GM21381 (cell line): ENCODE measurements at regions not wholly inside any gene's neighbourhood (a gene's known extent, or its start where the extent isn't known, plus 50 kb on each side); places are given as distances from the start of the nearest gene placed in this dataset.
"Not testable (repeated sequence)": the region's sequence is repeated elsewhere in the genome, so short reads cannot be mapped to it uniquely, and the experiment has no call there.

Experiments
- ATAC-seq: cut with Tn5 transposase; IDR thresholded peaks from one replicate; pipeline ENCODE4 v1.9.1; 2021; ENCODE audit warnings: mild to moderate bottlenecking, moderate library complexity; ENCODE audit not compliant: unreplicated experiment

- ATAC-seq: no peak
Measured at GRCh38 chr6:167208819-167209576, 51.2 kb upstream of the GPR31 start.

GRCh38 chr6:167209577-167209975 lies 51.8 kb upstream of the GPR31 start:
- ATAC-seq: no peak

- ATAC-seq: no peak
Measured at GRCh38 chr6:167210375-167211294, 52.9 kb upstream of the GPR31 start.

- no peak for ATAC-seq
Measured at GRCh38 chr6:167211295-167211648, 53.5 kb upstream of the GPR31 start.

DNA sequence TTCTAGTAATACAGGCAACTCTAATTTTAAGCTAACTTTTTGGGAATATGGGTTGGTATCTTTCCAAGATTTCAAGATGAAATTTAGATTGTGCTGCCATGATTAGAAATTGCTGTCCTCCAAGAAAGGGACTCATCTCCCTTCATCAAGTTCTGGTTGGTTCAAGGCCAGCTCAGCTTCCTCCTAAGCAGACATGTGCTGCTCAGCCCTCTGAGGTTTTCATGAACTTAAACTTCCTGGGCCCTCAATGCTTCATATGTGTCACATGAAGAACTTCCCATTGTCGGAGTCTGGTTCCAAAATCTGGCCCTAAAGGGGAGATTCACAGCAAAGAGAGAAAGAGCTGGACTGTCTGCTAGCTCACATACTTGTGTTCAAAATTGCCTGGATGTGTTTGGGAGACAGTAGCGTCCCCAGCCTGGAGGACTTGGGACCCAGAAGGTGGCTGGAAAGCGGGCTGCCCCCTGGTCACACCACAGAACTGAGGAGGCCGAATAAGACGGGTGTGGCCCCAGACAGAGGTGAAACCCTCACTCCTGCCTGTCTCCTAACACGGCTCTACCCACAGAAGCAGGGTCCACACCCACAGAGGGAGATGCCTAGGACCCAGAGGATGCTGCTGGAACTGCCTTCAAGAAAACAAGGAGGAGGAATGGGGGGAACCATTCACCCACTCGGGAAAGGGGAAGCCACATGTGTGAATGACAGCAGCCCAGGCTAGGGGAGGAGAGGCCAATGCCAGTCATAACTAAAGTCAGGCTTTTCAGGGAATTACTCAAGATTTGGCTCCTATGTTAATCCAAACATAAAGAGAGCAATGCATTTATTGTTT lies 54.3 kb upstream of the GPR31 start:
- ATAC-seq: no peak

GRCh38 chr6:167212713-167213005 lies 54.9 kb upstream of the GPR31 start:
- ATAC-seq: peak; percentile 73

DNA sequence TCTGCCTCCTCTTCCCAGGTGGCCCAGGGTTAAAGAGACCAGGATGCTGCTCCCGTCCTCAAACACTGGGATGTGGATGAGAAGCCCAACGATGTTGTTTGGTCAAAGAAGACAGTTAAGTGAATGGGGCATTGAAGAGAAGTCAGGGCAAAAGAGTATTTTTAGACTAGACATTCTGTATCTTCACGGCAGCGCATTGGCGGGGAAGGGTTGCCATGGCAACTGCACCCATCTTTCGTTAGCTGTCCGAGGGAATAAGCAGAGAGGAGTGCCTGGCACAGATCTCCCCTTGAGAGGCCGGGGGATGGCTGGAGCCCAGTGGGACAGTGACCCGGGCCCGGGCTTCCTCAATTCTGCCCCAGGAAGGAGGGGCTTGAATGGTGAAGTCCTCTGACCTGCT lies 56.4 kb upstream of the GPR31 start:
- ATAC-seq: no peak

- ATAC-seq: not testable (repeated sequence)
Measured at GRCh38 chr6:167215429-167216250, 57.9 kb upstream of the GPR31 start.

- not testable (repeated sequence) for ATAC-seq
Measured at GRCh38 chr6:167216390-167217050, 58.7 kb upstream of the GPR31 start.

DNA sequence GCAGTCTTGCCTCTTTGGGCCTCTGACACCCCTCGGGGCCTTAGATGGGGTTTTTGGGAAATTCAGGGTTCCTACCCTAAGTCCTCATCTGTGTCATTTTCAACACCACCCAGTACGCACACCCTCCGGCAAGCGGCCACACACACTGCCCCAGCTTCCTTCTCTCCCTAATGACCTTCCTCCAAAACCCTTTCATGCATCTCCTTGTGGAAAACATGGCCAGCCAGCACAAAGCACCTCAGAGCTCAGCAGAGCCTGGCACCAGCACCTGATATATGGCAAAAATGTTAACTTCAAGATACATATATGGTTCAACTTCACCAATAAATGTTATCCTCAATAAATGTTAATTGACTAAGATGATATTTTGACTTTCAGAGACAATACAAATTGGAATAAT lies 59.3 kb upstream of the GPR31 start:
- not testable (repeated sequence) for ATAC-seq

GRCh38 chr6:167217951-167218759 lies 60.4 kb upstream of the GPR31 start:
- ATAC-seq: peak; percentile 62

DNA sequence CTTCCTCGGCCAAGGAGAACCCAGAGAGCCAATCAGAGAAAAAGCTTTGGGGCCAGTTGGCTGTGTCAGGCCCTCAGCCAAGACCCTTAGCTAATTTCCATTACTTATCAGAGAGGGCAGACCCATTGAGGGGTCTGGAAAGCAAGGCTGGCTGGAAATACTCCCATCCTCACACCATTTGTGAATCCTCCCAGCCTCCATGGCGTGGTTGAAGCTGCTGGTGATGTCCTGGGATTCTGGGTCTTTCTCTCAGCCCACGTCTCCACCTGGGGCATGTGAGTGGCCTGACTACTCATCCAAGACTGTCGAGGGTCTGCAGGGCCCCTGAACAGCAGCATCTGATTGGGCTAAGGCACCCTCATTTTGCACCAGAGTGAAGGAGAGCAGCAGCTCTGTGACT lies 61.3 kb upstream of the GPR31 start:
- not testable (repeated sequence) for ATAC-seq

- ATAC-seq: no peak
Measured at GRCh38 chr6:167219967-167220512, 62.3 kb upstream of the GPR31 start.

GRCh38 chr6:167221400-167222201 lies 63.8 kb upstream of the GPR31 start:
- no peak for ATAC-seq

DNA sequence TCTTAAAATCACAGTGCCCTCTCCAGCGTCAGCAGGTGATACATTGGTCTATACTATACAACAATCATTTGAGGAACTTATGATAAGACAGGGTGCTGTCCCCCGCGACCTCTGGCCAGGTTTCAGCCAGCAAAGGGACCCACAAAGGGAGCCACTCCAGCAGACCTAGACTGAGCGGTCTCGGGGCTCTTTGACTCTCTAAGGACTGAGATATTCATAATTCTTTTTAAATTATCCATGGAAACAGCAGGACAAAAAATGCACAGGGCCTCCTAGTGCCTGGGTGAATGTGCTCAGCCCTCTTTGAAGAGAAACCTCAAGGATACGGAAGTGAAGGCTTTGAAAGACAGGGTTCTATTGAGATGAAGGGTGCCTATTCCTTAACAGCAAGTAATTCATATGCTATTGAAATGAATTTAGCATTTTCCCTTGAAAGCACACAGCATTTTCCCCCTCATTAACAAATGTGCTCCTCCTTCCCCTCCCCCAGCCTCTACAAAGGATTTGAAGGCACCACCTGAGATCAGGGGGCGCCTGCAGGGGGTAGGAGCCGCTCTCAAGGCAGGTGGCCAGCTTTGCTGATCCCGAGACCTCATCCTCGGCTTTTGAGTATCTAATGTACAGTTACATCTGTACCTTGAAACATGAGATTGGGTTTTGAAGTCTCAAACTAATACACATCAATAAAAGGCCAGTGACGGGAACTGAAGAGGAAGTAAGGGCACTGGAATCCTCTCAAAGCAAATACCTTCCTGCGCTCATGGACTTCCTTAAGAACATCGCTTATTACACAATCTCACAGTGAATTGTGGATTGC lies 65.3 kb upstream of the UNC93A start:
- ATAC-seq: not testable (repeated sequence)

DNA sequence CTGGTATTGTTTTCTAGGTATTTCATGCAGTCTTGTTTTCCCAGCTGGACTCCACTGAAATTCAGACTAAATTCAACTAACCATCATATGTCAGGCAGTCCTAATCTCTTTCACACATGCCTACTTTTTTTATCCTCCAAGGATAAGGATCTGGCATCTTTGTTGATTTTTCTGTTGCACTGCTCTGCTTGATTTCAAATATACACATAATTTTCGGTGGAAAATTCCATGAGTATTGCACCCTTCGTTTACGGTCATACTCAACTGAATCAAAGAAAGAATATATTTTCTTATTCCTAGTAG lies 64.8 kb upstream of the UNC93A start:
- ATAC-seq: no peak

DNA sequence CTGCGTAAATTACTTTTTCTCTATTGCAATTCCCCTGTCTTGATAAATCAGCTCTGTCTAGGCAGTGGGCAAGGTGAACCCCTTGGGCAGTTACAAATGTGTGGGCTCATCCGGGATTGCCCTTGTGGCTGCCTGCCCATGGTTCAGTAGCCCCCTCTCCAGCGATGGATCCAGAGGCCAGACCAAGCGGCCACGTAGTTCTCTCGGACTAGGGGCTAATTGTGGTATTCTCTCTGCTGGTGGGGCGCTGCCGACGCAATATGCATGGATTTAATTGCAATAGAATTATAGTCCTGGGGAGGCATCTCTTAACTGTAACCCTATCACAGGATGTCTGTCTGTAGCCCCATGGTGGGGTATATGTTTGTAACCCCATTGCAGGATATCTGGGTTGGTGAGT lies 64.3 kb upstream of the UNC93A start:
- no peak for ATAC-seq
